Neural progenitor cell (in vitro differentiated cells): ENCODE measurements at regions not wholly inside any gene's neighbourhood (a gene's known extent, or its start where the extent isn't known, plus 50 kb on each side); places are given as distances from the start of the nearest gene placed in this dataset.

Experiments
- DNase-seq: peaks from one replicate; pipeline ENCODE4 v3.0.0-alpha.2; 2016; ENCODE audit warnings: low spot score
- H2AFZ ChIP-seq: fragments of 200-600 bp; sonication (generic); replicated peaks from 2 replicates; pipeline ENCODE4 v1.6.1; 2016; ENCODE audit warnings: antibody characterized with exemption
- H3F3A ChIP-seq: fragments of 200-600 bp; sonication (generic); 2 replicates; pipeline ENCODE4 v1.6.1; 2016; ENCODE audit warnings: antibody characterized with exemption, low read depth
- H3K27ac ChIP-seq: fragments of 200-600 bp; sonication (generic); 2 replicates; pipeline ENCODE4 v1.5.1; 2016; ENCODE audit warnings: mild to moderate bottlenecking
- H3K27me3 ChIP-seq: fragments of 200-600 bp; sonication (generic); 2 replicates; pipeline ENCODE4 v1.6.1; 2016; ENCODE audit warnings: mild to moderate bottlenecking, moderate library complexity
- H3K36me3 ChIP-seq: fragments of 200-600 bp; sonication (generic); 2 replicates; pipeline ENCODE4 v1.5.1; 2016
- H3K4me1 ChIP-seq: fragments of 200-600 bp; sonication (generic); 2 replicates; pipeline ENCODE4 v1.6.1; 2016; ENCODE audit warnings: mixed run types
- H3K4me2 ChIP-seq: fragments of 200-600 bp; sonication (generic); 2 replicates; pipeline ENCODE4 v1.6.1; 2016
- H3K4me3 ChIP-seq: fragments of 200-600 bp; sonication (generic); 2 replicates; pipeline ENCODE4 v1.5.1; 2016
- H3K79me2 ChIP-seq: fragments of 200-600 bp; sonication (generic); 2 replicates; pipeline ENCODE4 v1.6.1; 2016; ENCODE audit warnings: low read depth
- H3K9ac ChIP-seq: fragments of 200-600 bp; sonication (generic); 2 replicates; pipeline ENCODE4 v1.6.1; 2016
- H3K9me3 ChIP-seq: fragments of 200-600 bp; sonication (generic); 2 replicates; pipeline ENCODE4 v1.5.1; 2016; ENCODE audit warnings: low read depth
- H4K20me1 ChIP-seq: fragments of 200-600 bp; sonication (generic); 2 replicates; pipeline ENCODE4 v1.6.1; 2016; ENCODE audit warnings: low read depth
- H3K27ac Mint-ChIP-seq: 3 replicates; pipeline ENCODE4 v1.8.0; 2021; ENCODE audit warnings: mixed read lengths
- H3K27me3 Mint-ChIP-seq: 2 replicates; pipeline ENCODE4 v1.8.0; 2022; ENCODE audit warnings: low read depth, mild to moderate bottlenecking, inconsistent platforms, moderate library complexity, mixed read lengths; ENCODE audit not compliant: insufficient read depth
- H3K36me3 Mint-ChIP-seq: 3 replicates; pipeline ENCODE4 v1.8.0; 2021; ENCODE audit warnings: mixed read lengths
- H3K4me1 Mint-ChIP-seq: 3 replicates; pipeline ENCODE4 v1.8.0; 2021; ENCODE audit warnings: mixed read lengths
- H3K4me3 Mint-ChIP-seq: 3 replicates; pipeline ENCODE4 v1.8.0; 2021; ENCODE audit warnings: mild to moderate bottlenecking, moderate library complexity, mixed read lengths
- H3K9me3 Mint-ChIP-seq: 3 replicates; pipeline ENCODE4 v1.8.0; 2020; ENCODE audit warnings: mixed read lengths
- CTCF ChIP-seq: fragments of 200-600 bp; sonication (generic); IDR thresholded peaks from 2 replicates; pipeline ENCODE4 v1.5.1; 2017; ENCODE audit warnings: antibody characterized with exemption, mild to moderate bottlenecking
- EZH2 ChIP-seq: fragments of 200-600 bp; sonication (generic); IDR thresholded peaks from 2 replicates; pipeline ENCODE4 v1.6.1; 2017; ENCODE audit warnings: antibody characterized with exemption, mild to moderate bottlenecking, moderate library complexity
- EZH2phosphoT487 ChIP-seq: fragments of 200-600 bp; sonication (generic); IDR thresholded peaks from 2 replicates; pipeline ENCODE4 v1.6.1; 2017; ENCODE audit warnings: antibody characterized with exemption

GRCh38 chr2:180829836-180830235 lies 150.6 kb upstream of the UBE2E3 start:
- Mint-ChIP-seq H3K9me3 (no peaks in the 10 kb centered on the region), H3K4me3 (no peak overlapping the region), H3K27me3 (peaks cover 2% of the 10 kb centered on the region), H3K36me3 (no peaks in the 10 kb centered on the region), H3K27ac (no peak overlapping the region), H3K4me1 (no peaks in the 10 kb centered on the region)
- H3K36me3 ChIP-seq, result no peaks in the 10 kb centered on the region
- no peaks in the 10 kb centered on the region for H3K4me1 ChIP-seq
- no peak overlapping the region for H3K4me3 ChIP-seq
- H2AFZ ChIP-seq, result no peak overlapping the region
- H3K9me3 ChIP-seq, result no peaks in the 10 kb centered on the region
- H3K27me3 ChIP-seq, result no peaks in the 10 kb centered on the region
- DNase-seq, result no peak
- no peaks in the 10 kb centered on the region for H3F3A ChIP-seq
- no peak overlapping the region for H3K27ac ChIP-seq
- no peaks in the 10 kb centered on the region for H3K79me2 ChIP-seq
- no peak overlapping the region for H3K4me2 ChIP-seq
- H4K20me1 ChIP-seq, result no peaks in the 10 kb centered on the region
- TF ChIP-seq CTCF (no peak), EZH2 (no peak), EZH2phosphoT487 (no peak)
- no peak overlapping the region for H3K9ac ChIP-seq

DNA sequence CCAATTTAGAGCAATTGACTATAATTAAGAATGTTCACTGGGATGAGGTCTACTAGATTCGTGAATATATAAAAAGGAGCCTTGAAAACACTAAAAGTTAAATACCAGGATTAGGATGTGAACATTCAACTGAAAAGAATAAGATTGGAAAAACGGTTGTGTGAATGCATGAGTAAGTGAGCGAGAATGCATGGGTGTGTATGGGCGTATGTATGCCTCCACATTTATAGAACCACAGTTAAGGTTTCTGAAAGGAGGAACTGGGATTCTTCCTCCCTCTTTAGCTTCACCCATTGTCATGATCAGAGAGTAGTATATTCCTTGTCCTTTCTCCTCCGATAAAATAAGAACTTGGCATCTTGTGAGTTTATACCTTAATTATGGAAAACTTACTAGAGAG lies 151.1 kb upstream of the UBE2E3 start:
- no peaks in the 10 kb centered on the region for H3K79me2 ChIP-seq
- H3K27me3 ChIP-seq, result no peaks in the 10 kb centered on the region
- H2AFZ ChIP-seq, result no peak overlapping the region
- no peaks in the 10 kb centered on the region for H3K9me3 ChIP-seq
- H3K27ac ChIP-seq, result no peak overlapping the region
- no peak overlapping the region for H3K27ac Mint-ChIP-seq
- H3K4me3 ChIP-seq, result no peak overlapping the region
- no peaks in the 10 kb centered on the region for H3K4me1 Mint-ChIP-seq
- no peaks in the 10 kb centered on the region for H3K9me3 Mint-ChIP-seq
- H4K20me1 ChIP-seq, result no peaks in the 10 kb centered on the region
- TF ChIP-seq EZH2 (no peak), EZH2phosphoT487 (no peak), CTCF (no peak)
- no peaks in the 10 kb centered on the region for H3K36me3 Mint-ChIP-seq
- no peak overlapping the region for H3K4me2 ChIP-seq
- no peak overlapping the region for H3K9ac ChIP-seq
- no peaks in the 10 kb centered on the region for H3F3A ChIP-seq
- no peak overlapping the region for H3K4me3 Mint-ChIP-seq
- H3K36me3 ChIP-seq, result no peaks in the 10 kb centered on the region
- H3K27me3 Mint-ChIP-seq, result peaks cover 2% of the 10 kb centered on the region
- H3K4me1 ChIP-seq, result no peaks in the 10 kb centered on the region
- DNase-seq, result no peak

GRCh38 chr2:180828756-180829155 lies 151.6 kb upstream of the UBE2E3 start:
- Histone ChIP-seq H4K20me1 (no peaks in the 10 kb centered on the region), H2AFZ (no peak overlapping the region), H3K4me1 (no peaks in the 10 kb centered on the region), H3F3A (no peaks in the 10 kb centered on the region), H3K9ac (no peak overlapping the region), H3K4me2 (no peak overlapping the region), H3K36me3 (no peaks in the 10 kb centered on the region), H3K4me3 (no peak overlapping the region), H3K27me3 (no peaks in the 10 kb centered on the region), H3K79me2 (no peaks in the 10 kb centered on the region), H3K9me3 (no peaks in the 10 kb centered on the region), H3K27ac (no peak overlapping the region)
- no peak for TF ChIP-seq EZH2
- no peak for TF ChIP-seq CTCF
- no peak for TF ChIP-seq EZH2phosphoT487
- Mint-ChIP-seq H3K27ac (no peak overlapping the region), H3K36me3 (no peaks in the 10 kb centered on the region), H3K9me3 (no peaks in the 10 kb centered on the region), H3K4me3 (no peak overlapping the region), H3K27me3 (peaks cover 2% of the 10 kb centered on the region), H3K4me1 (no peaks in the 10 kb centered on the region)
- DNase-seq, result no peak
